Neural progenitor cell (in vitro differentiated cells): ENCODE measurements at regions not wholly inside any gene's neighbourhood (a gene's known extent, or its start where the extent isn't known, plus 50 kb on each side); places are given as distances from the start of the nearest gene placed in this dataset.
A peak's percentile ranks its signal among the peaks of the same experiment; 100 is the strongest.

ENCODE experiments used
- DNase-seq: peaks from one replicate; pipeline ENCODE4 v3.0.0-alpha.2; 2016; ENCODE audit warnings: low spot score
- H2AFZ ChIP-seq: fragments of 200-600 bp; sonication (generic); replicated peaks from 2 replicates; pipeline ENCODE4 v1.6.1; 2016; ENCODE audit warnings: antibody characterized with exemption
- H3F3A ChIP-seq: fragments of 200-600 bp; sonication (generic); 2 replicates; pipeline ENCODE4 v1.6.1; 2016; ENCODE audit warnings: antibody characterized with exemption, low read depth
- H3K27ac ChIP-seq: fragments of 200-600 bp; sonication (generic); 2 replicates; pipeline ENCODE4 v1.5.1; 2016; ENCODE audit warnings: mild to moderate bottlenecking
- H3K27me3 ChIP-seq: fragments of 200-600 bp; sonication (generic); 2 replicates; pipeline ENCODE4 v1.6.1; 2016; ENCODE audit warnings: mild to moderate bottlenecking, moderate library complexity
- H3K36me3 ChIP-seq: fragments of 200-600 bp; sonication (generic); 2 replicates; pipeline ENCODE4 v1.5.1; 2016
- H3K4me1 ChIP-seq: fragments of 200-600 bp; sonication (generic); 2 replicates; pipeline ENCODE4 v1.6.1; 2016; ENCODE audit warnings: mixed run types
- H3K4me2 ChIP-seq: fragments of 200-600 bp; sonication (generic); 2 replicates; pipeline ENCODE4 v1.6.1; 2016
- H3K4me3 ChIP-seq: fragments of 200-600 bp; sonication (generic); 2 replicates; pipeline ENCODE4 v1.5.1; 2016
- H3K79me2 ChIP-seq: fragments of 200-600 bp; sonication (generic); 2 replicates; pipeline ENCODE4 v1.6.1; 2016; ENCODE audit warnings: low read depth
- H3K9ac ChIP-seq: fragments of 200-600 bp; sonication (generic); 2 replicates; pipeline ENCODE4 v1.6.1; 2016
- H3K9me3 ChIP-seq: fragments of 200-600 bp; sonication (generic); 2 replicates; pipeline ENCODE4 v1.5.1; 2016; ENCODE audit warnings: low read depth
- H4K20me1 ChIP-seq: fragments of 200-600 bp; sonication (generic); 2 replicates; pipeline ENCODE4 v1.6.1; 2016; ENCODE audit warnings: low read depth
- H3K27ac Mint-ChIP-seq: 3 replicates; pipeline ENCODE4 v1.8.0; 2021; ENCODE audit warnings: mixed read lengths
- H3K27me3 Mint-ChIP-seq: 2 replicates; pipeline ENCODE4 v1.8.0; 2022; ENCODE audit warnings: low read depth, mild to moderate bottlenecking, inconsistent platforms, moderate library complexity, mixed read lengths; ENCODE audit not compliant: insufficient read depth
- H3K36me3 Mint-ChIP-seq: 3 replicates; pipeline ENCODE4 v1.8.0; 2021; ENCODE audit warnings: mixed read lengths
- H3K4me1 Mint-ChIP-seq: 3 replicates; pipeline ENCODE4 v1.8.0; 2021; ENCODE audit warnings: mixed read lengths
- H3K4me3 Mint-ChIP-seq: 3 replicates; pipeline ENCODE4 v1.8.0; 2021; ENCODE audit warnings: mild to moderate bottlenecking, moderate library complexity, mixed read lengths
- H3K9me3 Mint-ChIP-seq: 3 replicates; pipeline ENCODE4 v1.8.0; 2020; ENCODE audit warnings: mixed read lengths
- CTCF ChIP-seq: fragments of 200-600 bp; sonication (generic); IDR thresholded peaks from 2 replicates; pipeline ENCODE4 v1.5.1; 2017; ENCODE audit warnings: antibody characterized with exemption, mild to moderate bottlenecking
- EZH2 ChIP-seq: fragments of 200-600 bp; sonication (generic); IDR thresholded peaks from 2 replicates; pipeline ENCODE4 v1.6.1; 2017; ENCODE audit warnings: antibody characterized with exemption, mild to moderate bottlenecking, moderate library complexity
- EZH2phosphoT487 ChIP-seq: fragments of 200-600 bp; sonication (generic); IDR thresholded peaks from 2 replicates; pipeline ENCODE4 v1.6.1; 2017; ENCODE audit warnings: antibody characterized with exemption

- Histone ChIP-seq H3K36me3 (no peaks in the 10 kb centered on the region), H2AFZ (no peak overlapping the region), H3K9me3 (no peaks in the 10 kb centered on the region), H3K27ac (no peak overlapping the region), H3K4me2 (no peak overlapping the region), H3F3A (no peaks in the 10 kb centered on the region), H3K9ac (no peak overlapping the region), H3K4me1 (peaks cover 5% of the 10 kb centered on the region), H3K4me3 (no peak overlapping the region), H3K27me3 (no peaks in the 10 kb centered on the region), H3K79me2 (no peaks in the 10 kb centered on the region), H4K20me1 (no peaks in the 10 kb centered on the region)
- Mint-ChIP-seq H3K9me3 (peaks cover 5% of the 10 kb centered on the region), H3K4me3 (no peak overlapping the region), H3K36me3 (no peaks in the 10 kb centered on the region), H3K27me3 (no peaks in the 10 kb centered on the region), H3K27ac (no peak overlapping the region), H3K4me1 (no peaks in the 10 kb centered on the region)
- DNase-seq, result no peak
- TF ChIP-seq EZH2phosphoT487, result no peak
- TF ChIP-seq CTCF, result peak; percentile 39
Measured at GRCh38 chr19:28560786-28561185, 652.2 kb downstream of the UQCRFS1 start.

- peaks cover 5% of the 10 kb centered on the region for H3K9me3 Mint-ChIP-seq
- TF ChIP-seq EZH2phosphoT487 (no peak), EZH2 (no peak), CTCF (no peak)
Measured at GRCh38 chr19:28558783-28559182, 654.2 kb downstream of the UQCRFS1 start.

GRCh38 chr19:28556371-28556770 lies 656.6 kb downstream of the UQCRFS1 start:
- DNase-seq, result no peak
- no peaks in the 10 kb centered on the region for H3K36me3 Mint-ChIP-seq

More at GRCh38 chr19:28558783-28559182, 654.2 kb downstream of the UQCRFS1 start:
- Mint-ChIP-seq H3K36me3 (no peaks in the 10 kb centered on the region), H3K4me1 (peaks cover 4% of the 10 kb centered on the region), H3K27ac (no peak overlapping the region), H3K27me3 (peaks cover 2% of the 10 kb centered on the region), H3K4me3 (no peak overlapping the region)
- DNase-seq, result no peak
- H3K79me2 ChIP-seq, result no peaks in the 10 kb centered on the region
- H4K20me1 ChIP-seq, result no peaks in the 10 kb centered on the region
- H3K4me3 ChIP-seq, result no peak overlapping the region
- no peak overlapping the region for H3K4me2 ChIP-seq
- H3K27me3 ChIP-seq, result no peaks in the 10 kb centered on the region
- no peaks in the 10 kb centered on the region for H3K9me3 ChIP-seq
- no peak overlapping the region for H3K9ac ChIP-seq
- H3F3A ChIP-seq, result no peaks in the 10 kb centered on the region
- H3K4me1 ChIP-seq, result peaks cover 5% of the 10 kb centered on the region
- H3K36me3 ChIP-seq, result no peaks in the 10 kb centered on the region
- no peak overlapping the region for H2AFZ ChIP-seq
- H3K27ac ChIP-seq, result no peak overlapping the region

More at GRCh38 chr19:28556371-28556770, 656.6 kb downstream of the UQCRFS1 start:
- H3K79me2 ChIP-seq, result no peaks in the 10 kb centered on the region
- no peak overlapping the region for H3K9ac ChIP-seq
- no peaks in the 10 kb centered on the region for H3K4me1 ChIP-seq
- Mint-ChIP-seq H3K27me3 (peaks cover 2% of the 10 kb centered on the region), H3K27ac (no peak overlapping the region), H3K4me3 (no peak overlapping the region), H3K9me3 (no peaks in the 10 kb centered on the region), H3K4me1 (peaks cover 4% of the 10 kb centered on the region)
- no peak overlapping the region for H3K27ac ChIP-seq
- no peak overlapping the region for H3K4me3 ChIP-seq
- H3K36me3 ChIP-seq, result no peaks in the 10 kb centered on the region
- H3F3A ChIP-seq, result no peaks in the 10 kb centered on the region
- TF ChIP-seq EZH2 (no peak), CTCF (no peak), EZH2phosphoT487 (no peak)
- H2AFZ ChIP-seq, result no peak overlapping the region
- no peak overlapping the region for H3K4me2 ChIP-seq
- no peaks in the 10 kb centered on the region for H3K9me3 ChIP-seq
- no peaks in the 10 kb centered on the region for H4K20me1 ChIP-seq
- no peaks in the 10 kb centered on the region for H3K27me3 ChIP-seq
